T-cell (primary cell): ENCODE measurements at regions not wholly inside any gene's neighbourhood (a gene's known extent, or its start where the extent isn't known, plus 50 kb on each side); places are given as distances from the start of the nearest gene placed in this dataset.
"Not testable (repeated sequence)": the region's sequence is repeated elsewhere in the genome, so short reads cannot be mapped to it uniquely, and the experiment has no call there.

Experiments used
- ATAC-seq, 4 experiments: fragments of 200-7000 bp in 3 of 4; fragments of 150-1000 bp in 1 of 4; cut with Tn5 transposase; replicated peaks in 1 of 4; 1 replicate in 3 of 4; 2 replicates in 1 of 4; pipeline ENCODE4 v1.10.0; 2021; ENCODE audit warnings: moderate library complexity in 3 of 4, mild to moderate bottlenecking in 2 of 4, moderate number of reproducible peaks in 1 of 4
- CTCF ChIA-PET, 2 donors: fragments of 300-600 bp; sonication (Branson Sonifier 250); formaldehyde crosslinking; loops; one replicate each; lab custom pipeline; 2022; ENCODE audit warnings: antibody characterized with exemption in 2 of 2; lab: Charles Lee
- POLR2A ChIA-PET, 2 donors: fragments of 300-600 bp; sonication (Branson Sonifier 250); formaldehyde crosslinking; loops; one replicate each; lab custom pipeline; 2022; ENCODE audit warnings: antibody characterized with exemption in 2 of 2; lab: Charles Lee
- DNase-seq, 35 experiments: peaks; one replicate each; pipeline versions ENCODE4 v3.0.0 to v3.0.0-alpha.2; 2013 to 2023
- H3K27ac ChIP-seq: one replicate; pipeline ENCODE4 v1.5.1; 2013; ENCODE audit warnings: low read length
- H3K27me3 ChIP-seq, 2 experiments: replicated peaks in 1 of 2; 1 replicate in 1 of 2; 2 replicates in 1 of 2; pipeline versions ENCODE4 v1.6.1 to v1.7.0; 2013; ENCODE audit warnings: low read length in 1 of 2, mixed read lengths in 1 of 2; ENCODE audit not compliant: control insufficient read depth in 2 of 2, insufficient read depth in 2 of 2; ENCODE audit errors: extremely low read depth in 1 of 2
- H3K36me3 ChIP-seq, 2 donors: 1 replicate in 1 of 2; 2 replicates in 1 of 2; pipeline versions ENCODE4 v1.6.1 to v1.7.0; 2013; ENCODE audit warnings: low read length in 1 of 2; ENCODE audit not compliant: control insufficient read depth in 2 of 2, insufficient read depth in 1 of 2; ENCODE audit errors: extremely low read depth in 1 of 2
- H3K4me1 ChIP-seq, 2 experiments: 1 replicate in 1 of 2; 2 replicates in 1 of 2; pipeline versions ENCODE4 v1.6.1 to v1.7.0; 2013; ENCODE audit warnings: low read length in 2 of 2, mixed read lengths in 1 of 2; ENCODE audit not compliant: insufficient read depth in 2 of 2, control insufficient read depth in 1 of 2; ENCODE audit errors: extremely low read depth in 1 of 2
- H3K4me3 ChIP-seq, 2 donors: 1 replicate in 1 of 2; 2 replicates in 1 of 2; pipeline versions ENCODE4 v1.5.1 to v1.7.0; 2013; ENCODE audit warnings: mild to moderate bottlenecking in 2 of 2, low read length in 1 of 2, moderate library complexity in 1 of 2; ENCODE audit not compliant: control insufficient read depth in 1 of 2; ENCODE audit errors: extremely low read depth in 1 of 2
- H3K9me3 ChIP-seq: 2 replicates; pipeline ENCODE4 v1.7.0; 2013
- H3K27ac Mint-ChIP-seq, 2 donors: one replicate each; pipeline ENCODE4 v1.8.0; 2020 to 2021; ENCODE audit warnings: mild to moderate bottlenecking in 2 of 2, mixed read lengths in 2 of 2
- H3K27me3 Mint-ChIP-seq, 2 donors: one replicate each; pipeline ENCODE4 v1.8.0; 2021 to 2022; ENCODE audit warnings: mixed read lengths in 2 of 2
- H3K36me3 Mint-ChIP-seq: one replicate; pipeline ENCODE4 v1.8.0; 2021; ENCODE audit warnings: mixed read lengths
- H3K4me1 Mint-ChIP-seq, 3 donors: one replicate each; pipeline ENCODE4 v1.8.0; 2020 to 2022; ENCODE audit warnings: mixed read lengths in 3 of 3, mild to moderate bottlenecking in 1 of 3
- H3K4me3 Mint-ChIP-seq, 3 donors: one replicate each; pipeline ENCODE4 v1.8.0; 2020 to 2022; ENCODE audit warnings: mild to moderate bottlenecking in 3 of 3, mixed read lengths in 3 of 3, moderate library complexity in 3 of 3
- H3K9me3 Mint-ChIP-seq, 3 donors: one replicate each; pipeline ENCODE4 v1.8.0; 2020 to 2022; ENCODE audit warnings: mixed read lengths in 3 of 3
- WGBS: methylation state at CpG from one replicate; pipeline ENCODE4 v1.1.5; 2013; ENCODE audit warnings: missing lambda C conversion rate; ENCODE audit not compliant: insufficient coverage; 5-methylcytosine and 5-hydroxymethylcytosine counted together

DNA sequence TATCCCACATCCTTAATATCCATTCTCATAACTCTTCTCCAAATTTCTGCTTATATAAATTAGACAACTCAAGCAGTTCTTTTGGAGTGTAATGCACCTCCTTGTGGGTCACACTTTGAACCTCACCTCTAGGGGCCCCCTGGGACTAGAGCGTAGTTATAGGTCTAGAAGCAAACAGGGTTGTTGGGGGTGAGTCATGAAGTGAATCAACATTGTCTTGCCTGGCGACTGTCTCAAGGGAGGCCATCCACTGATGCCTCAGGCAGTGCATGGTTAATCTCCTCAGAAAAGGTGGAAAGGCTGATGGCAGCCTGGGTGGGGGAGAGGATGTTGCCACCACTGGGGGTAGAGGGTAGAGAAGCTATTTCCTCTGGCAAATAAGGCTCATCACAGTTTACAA is 129.1 kb downstream of the TNFRSF21 start:
- Mint-ChIP-seq H3K27me3 (peaks cover 0 to 3% of the 10 kb centered on the region in 2 donors), H3K4me3 (no peak overlapping the region), H3K4me1 (no peaks in the 10 kb centered on the region), H3K9me3 (no peaks in the 10 kb centered on the region), H3K27ac (no peak overlapping the region), H3K36me3 (no peaks in the 10 kb centered on the region)
- ChIA-PET POLR2A (no interaction called here), CTCF (no interaction called here)
- H3K9me3 ChIP-seq = no peaks in the 10 kb centered on the region
- no peak overlapping the region for H3K4me3 ChIP-seq
- WGBS = no CpG with 5 or more reads among the region's 2 CpGs
- H3K27me3 ChIP-seq = no peaks in the 10 kb centered on the region
- no peaks in the 10 kb centered on the region for H3K4me1 ChIP-seq
- no peak overlapping the region for H3K27ac ChIP-seq
- no peak for ATAC-seq
- H3K36me3 ChIP-seq = no peaks in the 10 kb centered on the region
- DNase-seq = no peak

DNA sequence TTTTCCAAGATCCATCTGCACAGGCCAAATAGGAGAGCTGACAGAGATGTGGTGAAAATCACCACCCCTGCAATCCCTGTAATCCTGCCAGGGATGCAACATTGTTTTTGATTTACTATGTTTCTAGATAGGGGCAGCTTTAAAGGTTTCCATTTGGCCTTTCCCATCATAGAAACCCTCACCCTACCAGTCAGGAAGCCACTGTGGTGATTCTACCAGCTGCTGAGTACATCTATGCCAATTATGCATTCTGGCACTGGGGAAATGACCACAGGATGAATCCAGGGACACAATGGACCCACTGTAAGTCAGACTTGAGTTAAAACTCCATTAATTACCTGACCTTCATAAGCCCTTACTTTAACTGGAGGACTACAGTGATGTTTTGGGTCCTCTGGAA is 130.4 kb downstream of the TNFRSF21 start:
- ChIA-PET CTCF (interaction anchor here in 1 of 2 donors (0.6 kb wide), 1 partner anchor 622 kb away, joined by 4 read pairs; no protein-coding TSS in a partner anchor), POLR2A (no interaction called here)
- no peak overlapping the region for H3K27ac Mint-ChIP-seq

DNA sequence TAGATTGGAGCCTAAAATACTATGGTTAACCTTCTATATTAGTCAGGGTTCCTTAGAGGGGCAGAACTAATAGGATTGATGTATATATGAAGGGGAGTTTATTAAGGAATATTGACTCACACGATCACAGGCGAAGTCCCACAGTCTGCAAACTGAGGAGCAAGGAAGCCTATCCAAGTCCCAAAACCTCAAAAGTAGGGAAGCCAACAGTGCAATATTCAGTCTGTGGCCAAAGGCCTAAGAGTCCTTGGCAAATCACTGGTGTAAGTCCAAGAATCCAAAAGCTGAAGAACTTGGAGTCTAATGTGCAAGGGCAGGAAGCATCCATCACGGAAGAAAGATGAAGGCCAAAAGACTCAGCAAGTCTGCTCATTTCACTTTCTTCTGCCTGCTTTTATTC is 133.5 kb upstream of the ADGRF1 start:
- H3K4me1 ChIP-seq = no peaks in the 10 kb centered on the region
- DNase-seq = no peak
- no peak overlapping the region for H3K27ac ChIP-seq
- H3K9me3 ChIP-seq = no peaks in the 10 kb centered on the region
- Mint-ChIP-seq H3K4me3 (no peak overlapping the region), H3K27me3 (no peaks in the 10 kb centered on the region), H3K36me3 (no peaks in the 10 kb centered on the region), H3K9me3 (peaks cover 0 to 4% (median 3%) of the 10 kb centered on the region in 3 donors), H3K4me1 (no peaks in the 10 kb centered on the region), H3K27ac (no peak overlapping the region)
- ChIA-PET POLR2A (no interaction called here), CTCF (no interaction called here)
- H3K27me3 ChIP-seq = no peaks in the 10 kb centered on the region
- peaks cover 0 to 3% of the 10 kb centered on the region in 2 donors for H3K36me3 ChIP-seq
- H3K4me3 ChIP-seq = no peak overlapping the region
- WGBS = 100% methylated on average over 3 of the region's 3 CpGs
- no peak for ATAC-seq

More for the DNA sequence above, 130.4 kb downstream of the TNFRSF21 start:
- H3K4me3 Mint-ChIP-seq = no peak overlapping the region
- H3K36me3 ChIP-seq = no peaks in the 10 kb centered on the region
- H3K9me3 Mint-ChIP-seq = no peaks in the 10 kb centered on the region
- no peak overlapping the region for H3K27ac ChIP-seq
- H3K9me3 ChIP-seq = no peaks in the 10 kb centered on the region
- no peaks in the 10 kb centered on the region for H3K4me1 Mint-ChIP-seq
- no peaks in the 10 kb centered on the region for H3K27me3 ChIP-seq
- H3K36me3 Mint-ChIP-seq = no peaks in the 10 kb centered on the region
- no peaks in the 10 kb centered on the region for H3K4me1 ChIP-seq
- no peak overlapping the region for H3K4me3 ChIP-seq
- no peaks in the 10 kb centered on the region for H3K27me3 Mint-ChIP-seq
- DNase-seq = no peak
- ATAC-seq = no peak

DNA sequence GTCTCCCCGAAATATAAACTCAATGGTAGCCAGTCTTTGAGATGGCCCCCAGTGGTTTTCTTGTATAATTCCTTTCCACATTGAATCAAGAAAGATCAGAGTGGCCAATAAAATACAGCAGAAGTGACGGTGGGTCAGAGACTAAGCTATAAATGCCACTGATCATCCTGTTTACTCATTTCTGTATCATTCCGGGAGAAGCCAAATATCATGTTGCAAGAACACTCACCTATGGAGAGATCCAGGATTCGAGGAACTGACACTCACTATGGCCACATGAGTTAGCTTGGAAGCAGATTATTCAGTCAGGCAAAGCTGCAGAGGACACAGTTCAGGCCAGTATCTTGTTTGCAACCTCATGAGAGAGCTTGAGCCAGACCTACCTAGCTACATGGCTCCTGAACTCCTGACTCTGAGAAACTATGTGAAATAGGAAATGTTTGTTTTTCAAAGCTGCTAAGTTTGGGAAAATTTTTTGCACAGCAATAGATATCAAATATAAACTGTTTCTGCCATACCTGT is 132.4 kb upstream of the ADGRF1 start:
- Mint-ChIP-seq H3K27ac (no peak overlapping the region), H3K4me3 (no peak overlapping the region), H3K36me3 (no peaks in the 10 kb centered on the region), H3K27me3 (no peaks in the 10 kb centered on the region), H3K9me3 (peaks cover 0 to 4% (median 3%) of the 10 kb centered on the region in 3 donors), H3K4me1 (no peaks in the 10 kb centered on the region)
- whole genome bisulfite sequencing = 74% methylated on average over 3 of the region's 4 CpGs
- H3K4me1 ChIP-seq = no peaks in the 10 kb centered on the region
- no peak for ATAC-seq
- CTCF ChIA-PET = no interaction called here
- no peak for DNase-seq
- H3K4me3 ChIP-seq = no peak overlapping the region
- H3K27me3 ChIP-seq = no peaks in the 10 kb centered on the region
- H3K9me3 ChIP-seq = no peaks in the 10 kb centered on the region
- peaks cover 0 to 3% of the 10 kb centered on the region in 2 donors for H3K36me3 ChIP-seq
- H3K27ac ChIP-seq = no peak overlapping the region
- POLR2A ChIA-PET = no interaction called here

DNA sequence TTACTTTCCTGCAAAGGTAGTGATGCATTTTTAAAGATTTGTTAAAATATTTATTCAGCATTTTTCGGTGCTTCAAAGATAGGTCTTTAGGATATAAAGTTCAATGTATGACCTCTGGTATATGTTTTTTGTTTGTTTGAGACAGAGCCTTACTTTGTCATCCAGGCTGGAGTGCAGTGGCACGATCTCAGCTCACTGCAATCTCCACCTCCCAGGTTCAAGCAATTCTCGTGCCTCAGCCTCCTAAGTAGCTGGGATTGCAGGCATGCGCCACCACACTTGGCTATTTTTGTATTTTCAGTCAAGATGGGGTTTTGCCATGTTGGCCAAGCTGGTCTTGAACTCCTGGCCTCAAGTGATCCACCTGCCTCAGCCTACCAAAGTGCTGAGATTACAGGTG is 131.9 kb upstream of the ADGRF1 start:
- not testable (repeated sequence) for H3K4me1 Mint-ChIP-seq

DNA sequence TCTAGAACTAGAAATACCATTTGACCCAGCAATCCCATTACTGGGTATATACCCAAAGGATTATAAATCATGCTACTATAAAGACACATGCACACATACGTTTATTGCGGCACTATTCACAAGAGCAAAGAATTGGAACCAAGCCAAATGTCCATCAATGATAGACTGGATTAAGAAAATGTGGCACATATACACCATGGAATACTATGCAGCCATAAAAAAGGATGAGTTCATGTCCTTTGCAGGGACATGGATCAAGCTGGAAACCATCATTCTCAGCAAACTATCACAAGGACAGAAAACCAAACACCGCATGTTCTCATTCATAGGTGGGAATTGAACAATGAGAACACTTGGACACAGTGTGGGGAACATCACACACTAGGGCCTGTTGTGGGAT is 131.0 kb upstream of the ADGRF1 start:
- H3K4me1 ChIP-seq, CTCF ChIA-PET, H3K36me3 Mint-ChIP-seq, H3K9me3 Mint-ChIP-seq, DNase-seq, H3K27ac Mint-ChIP-seq, ATAC-seq, H3K4me3 ChIP-seq, POLR2A ChIA-PET, H3K36me3 ChIP-seq, H3K9me3 ChIP-seq, H3K4me1 Mint-ChIP-seq, H3K27ac ChIP-seq, H3K4me3 Mint-ChIP-seq, H3K27me3 Mint-ChIP-seq, H3K27me3 ChIP-seq: not testable (repeated sequence)
- WGBS = no CpG with 5 or more reads among the region's 3 CpGs

More for the DNA sequence above, 131.9 kb upstream of the ADGRF1 start:
- H3K4me1 ChIP-seq, POLR2A ChIA-PET, H3K4me3 ChIP-seq, H3K27me3 Mint-ChIP-seq, H3K27me3 ChIP-seq, H3K9me3 ChIP-seq, H3K27ac Mint-ChIP-seq, H3K9me3 Mint-ChIP-seq, H3K36me3 ChIP-seq, H3K27ac ChIP-seq, H3K4me3 Mint-ChIP-seq, ATAC-seq, CTCF ChIA-PET, DNase-seq, H3K36me3 Mint-ChIP-seq: not testable (repeated sequence)
- 83% methylated on average over 2 of the region's 4 CpGs for WGBS

DNA sequence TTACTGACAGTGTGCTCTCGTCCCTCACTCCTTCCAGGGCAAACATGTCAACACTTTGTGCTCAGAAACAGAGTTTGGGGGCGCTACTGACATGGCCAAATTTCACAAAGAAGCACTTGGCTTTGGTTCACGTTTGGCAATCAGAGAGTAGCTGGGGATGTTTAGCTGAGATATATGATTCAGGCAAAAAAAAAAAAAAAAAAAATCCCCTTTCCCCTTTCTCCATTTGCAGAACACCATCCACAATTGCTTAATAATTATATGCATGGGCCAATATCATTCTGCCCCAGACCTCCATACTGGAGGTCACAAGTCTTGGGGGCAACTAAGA is 128.4 kb upstream of the ADGRF1 start:
- Histone ChIP-seq H3K4me3 (no peak overlapping the region), H3K9me3 (no peaks in the 10 kb centered on the region), H3K27me3 (no peaks in the 10 kb centered on the region), H3K4me1 (no peaks in the 10 kb centered on the region), H3K27ac (no peak overlapping the region), H3K36me3 (peaks cover 0 to 3% of the 10 kb centered on the region in 2 donors)
- POLR2A ChIA-PET = no interaction called here
- Mint-ChIP-seq H3K36me3 (no peaks in the 10 kb centered on the region), H3K9me3 (peaks cover 0 to 4% (median 3%) of the 10 kb centered on the region in 3 donors), H3K4me1 (no peaks in the 10 kb centered on the region), H3K4me3 (no peak overlapping the region), H3K27me3 (no peaks in the 10 kb centered on the region), H3K27ac (no peak overlapping the region)
- WGBS = no CpG with 5 or more reads among the region's 3 CpGs
- CTCF ChIA-PET = no interaction called here
- ATAC-seq (no peak), DNase-seq (no peak)
